GM18873 (cell line): ENCODE measurements at regions not wholly inside any gene's neighbourhood (a gene's known extent, or its start where the extent isn't known, plus 50 kb on each side); places are given as distances from the start of the nearest gene placed in this dataset.
"Not testable (repeated sequence)": the region's sequence is repeated elsewhere in the genome, so short reads cannot be mapped to it uniquely, and the experiment has no call there.

ENCODE experiments used
- ATAC-seq: cut with Tn5 transposase; IDR thresholded peaks from one replicate; pipeline ENCODE4 v1.9.1; 2021; ENCODE audit warnings: mild to moderate bottlenecking, moderate library complexity, moderate number of reproducible peaks; ENCODE audit not compliant: unreplicated experiment, low FRiP score

- ATAC-seq: no peak
These were observed 163.6 kb downstream of the NRN1 start for GRCh38 chr6:5843078-5843477.

GRCh38 chr6:5840734-5841390 is 165.9 kb downstream of the NRN1 start:
- no peak for ATAC-seq

- ATAC-seq: no peak
These were observed 167.9 kb downstream of the NRN1 start for GRCh38 chr6:5838656-5839396.

GRCh38 chr6:5837323-5837722 is 169.4 kb downstream of the NRN1 start:
- no peak for ATAC-seq

- ATAC-seq: not testable (repeated sequence)
These were observed 170.1 kb downstream of the NRN1 start for GRCh38 chr6:5836597-5836996.

GRCh38 chr6:5833120-5833519 is 173.6 kb downstream of the NRN1 start:
- no peak for ATAC-seq

GRCh38 chr6:5832668-5833067 is 174.1 kb downstream of the NRN1 start:
- no peak for ATAC-seq

GRCh38 chr6:5831219-5831862 is 175.4 kb downstream of the NRN1 start:
- ATAC-seq: peak; percentile 46

- no peak for ATAC-seq
These were observed 178.4 kb downstream of the NRN1 start for GRCh38 chr6:5828296-5828695.

- ATAC-seq: no peak
These were observed 179.4 kb downstream of the NRN1 start for GRCh38 chr6:5827056-5827904.

- ATAC-seq: not testable (repeated sequence)
These were observed 182.2 kb downstream of the NRN1 start for GRCh38 chr6:5824382-5824983.
